GM18907 (cell line): ENCODE measurements at regions not wholly inside any gene's neighbourhood (a gene's known extent, or its start where the extent isn't known, plus 50 kb on each side); places are given as distances from the start of the nearest gene placed in this dataset.
"Not testable (repeated sequence)": the region's sequence is repeated elsewhere in the genome, so short reads cannot be mapped to it uniquely, and the experiment has no call there.

Source experiments
- ATAC-seq: cut with Tn5 transposase; IDR thresholded peaks from one replicate; pipeline ENCODE4 v1.9.1; 2021; ENCODE audit warnings: mild to moderate bottlenecking, moderate library complexity; ENCODE audit not compliant: unreplicated experiment

- no peak for ATAC-seq
These were observed 280.8 kb downstream of the ANKRD50 start for GRCh38 chr4:124431653-124432192.

GRCh38 chr4:124432500-124432899 is 280.0 kb downstream of the ANKRD50 start:
- ATAC-seq = no peak

- no peak for ATAC-seq
These were observed 279.5 kb downstream of the ANKRD50 start for GRCh38 chr4:124433044-124433443.

GRCh38 chr4:124433500-124433899 is 279.0 kb downstream of the ANKRD50 start:
- ATAC-seq = no peak

- no peak for ATAC-seq
These were observed 277.1 kb downstream of the ANKRD50 start for GRCh38 chr4:124435274-124435950.

- no peak for ATAC-seq
These were observed 274.6 kb downstream of the ANKRD50 start for GRCh38 chr4:124437853-124438495.

- ATAC-seq = no peak
These were observed 267.5 kb downstream of the ANKRD50 start for GRCh38 chr4:124445071-124445470.

GRCh38 chr4:124449881-124450280 is 262.7 kb downstream of the ANKRD50 start:
- ATAC-seq = no peak

GRCh38 chr4:124450851-124451250 is 261.7 kb downstream of the ANKRD50 start:
- no peak for ATAC-seq

GRCh38 chr4:124454772-124455270 is 257.7 kb downstream of the ANKRD50 start:
- no peak for ATAC-seq

- no peak for ATAC-seq
These were observed 256.9 kb downstream of the ANKRD50 start for GRCh38 chr4:124455671-124456070.

GRCh38 chr4:124459196-124459940 is 253.2 kb downstream of the ANKRD50 start:
- ATAC-seq = no peak

- no peak for ATAC-seq
These were observed 252.6 kb downstream of the ANKRD50 start for GRCh38 chr4:124459941-124460310.

GRCh38 chr4:124461592-124461991 is 250.9 kb downstream of the ANKRD50 start:
- not testable (repeated sequence) for ATAC-seq

- no peak for ATAC-seq
These were observed 249.3 kb downstream of the ANKRD50 start for GRCh38 chr4:124462954-124463828.

GRCh38 chr4:124464836-124465235 is 247.7 kb downstream of the ANKRD50 start:
- ATAC-seq = no peak

- no peak for ATAC-seq
These were observed 244.2 kb downstream of the ANKRD50 start for GRCh38 chr4:124468360-124468759.

GRCh38 chr4:124469981-124470380 is 242.6 kb downstream of the ANKRD50 start:
- no peak for ATAC-seq

GRCh38 chr4:124478470-124478869 is 234.1 kb downstream of the ANKRD50 start:
- no peak for ATAC-seq

GRCh38 chr4:124480061-124480460 is 232.5 kb downstream of the ANKRD50 start:
- no peak for ATAC-seq

- no peak for ATAC-seq
These were observed 231.4 kb downstream of the ANKRD50 start for GRCh38 chr4:124481123-124481522.
